Hematopoietic multipotent progenitor cell treated with erythropoietin and hydrocortisone succinate and interleukin-3 and kit ligand, for 8 days (in vitro differentiated cells): ENCODE measurements at regions not wholly inside any gene's neighbourhood (a gene's known extent, or its start where the extent isn't known, plus 50 kb on each side); places are given as distances from the start of the nearest gene placed in this dataset.
"Not testable (repeated sequence)": the region's sequence is repeated elsewhere in the genome, so short reads cannot be mapped to it uniquely, and the experiment has no call there.

ENCODE experiments used
- DNase-seq: peaks from one replicate; pipeline ENCODE4 v3.0.0-alpha.2; 2015

GRCh38 chr9:135366104-135366503 is 113.5 kb upstream of the PPP1R26 start:
- no peak for DNase-seq

- DNase-seq, result no peak
Observed at GRCh38 chr9:135369412-135369990, 110.1 kb upstream of the PPP1R26 start.

GRCh38 chr9:135370411-135371375 is 108.9 kb upstream of the PPP1R26 start:
- DNase-seq, result no peak

GRCh38 chr9:135371535-135371934 is 108.0 kb upstream of the PPP1R26 start:
- no peak for DNase-seq

GRCh38 chr9:135372036-135372435 is 107.5 kb upstream of the PPP1R26 start:
- no peak for DNase-seq

GRCh38 chr9:135372501-135373008 is 107.0 kb upstream of the PPP1R26 start:
- no peak for DNase-seq

GRCh38 chr9:135373151-135373685 is 106.4 kb upstream of the PPP1R26 start:
- no peak for DNase-seq

- no peak for DNase-seq
Observed at GRCh38 chr9:135373820-135374219, 105.8 kb upstream of the PPP1R26 start.

GRCh38 chr9:135374591-135374990 is 105.0 kb upstream of the PPP1R26 start:
- no peak for DNase-seq

- no peak for DNase-seq
Observed at GRCh38 chr9:135375001-135375400, 104.6 kb upstream of the PPP1R26 start.

- no peak for DNase-seq
Observed at GRCh38 chr9:135376511-135377265, 102.9 kb upstream of the PPP1R26 start.

- DNase-seq, result no peak
Observed at GRCh38 chr9:135377431-135377830, 102.2 kb upstream of the PPP1R26 start.

GRCh38 chr9:135378751-135379150 is 100.8 kb upstream of the PPP1R26 start:
- DNase-seq, result no peak

- peak; percentile 16 for DNase-seq
Observed at GRCh38 chr9:135379540-135380267, 99.9 kb upstream of the PPP1R26 start.

- DNase-seq, result no peak
Observed at GRCh38 chr9:135380311-135380960, 99.1 kb upstream of the PPP1R26 start.

- no peak for DNase-seq
Observed at GRCh38 chr9:135381762-135382310, 97.7 kb upstream of the PPP1R26 start.

GRCh38 chr9:135384226-135384625 is 95.4 kb upstream of the PPP1R26 start:
- DNase-seq, result no peak

GRCh38 chr9:135384815-135385405 is 94.7 kb upstream of the PPP1R26 start:
- DNase-seq, result not testable (repeated sequence)

GRCh38 chr9:135385793-135386192 is 93.8 kb upstream of the PPP1R26 start:
- no peak for DNase-seq

- no peak for DNase-seq
Observed at GRCh38 chr9:135387976-135388375, 91.6 kb upstream of the PPP1R26 start.

GRCh38 chr9:135388530-135388929 is 91.1 kb upstream of the PPP1R26 start:
- DNase-seq, result peak; percentile 1
